Mucosa of stomach (tissue), 1 donor: ENCODE measurements at regions not wholly inside any gene's neighbourhood (a gene's known extent, or its start where the extent isn't known, plus 50 kb on each side); places are given as distances from the start of the nearest gene placed in this dataset.

Experiments
- H3K27me3 ChIP-seq: one replicate; pipeline ENCODE4 v1.7.0; 2013; ENCODE audit warnings: mild to moderate bottlenecking, low read length; ENCODE audit not compliant: control insufficient read depth, insufficient read depth
- H3K36me3 ChIP-seq: one replicate; pipeline ENCODE4 v1.7.0; 2013; ENCODE audit warnings: low read length; ENCODE audit not compliant: control insufficient read depth, insufficient read depth
- H3K4me1 ChIP-seq: one replicate; pipeline ENCODE4 v1.7.0; 2013; ENCODE audit warnings: mild to moderate bottlenecking, low read length; ENCODE audit not compliant: control insufficient read depth, insufficient read depth
- H3K4me3 ChIP-seq: one replicate; pipeline ENCODE4 v1.7.0; 2013; ENCODE audit warnings: low read length
- H3K9ac ChIP-seq: one replicate; pipeline ENCODE4 v1.7.0; 2013; ENCODE audit warnings: mild to moderate bottlenecking, low read length, moderate library complexity
- H3K9me3 ChIP-seq: one replicate; pipeline ENCODE4 v1.7.0; 2013; ENCODE audit warnings: mild to moderate bottlenecking, low read length, moderate library complexity; ENCODE audit not compliant: control insufficient read depth
- donor health status: Pancreatic carcinoma.

- Histone ChIP-seq H3K9me3 (no peaks in the 10 kb centered on the region), H3K4me3 (no peak overlapping the region), H3K36me3 (no peaks in the 10 kb centered on the region), H3K4me1 (no peaks in the 10 kb centered on the region), H3K9ac (no peak overlapping the region), H3K27me3 (no peaks in the 10 kb centered on the region)
These were observed 140.7 kb downstream of the KATNIP start for GRCh38 chr16:27690608-27691007.

- Histone ChIP-seq H3K4me3 (no peak overlapping the region), H3K27me3 (no peaks in the 10 kb centered on the region), H3K9ac (no peak overlapping the region), H3K36me3 (no peaks in the 10 kb centered on the region), H3K9me3 (no peaks in the 10 kb centered on the region), H3K4me1 (no peaks in the 10 kb centered on the region)
These were observed 141.8 kb downstream of the KATNIP start for GRCh38 chr16:27691721-27692120.

GRCh38 chr16:27692576-27692975, 142.6 kb downstream of the KATNIP start:
- Histone ChIP-seq H3K4me1 (no peaks in the 10 kb centered on the region), H3K4me3 (no peak overlapping the region), H3K9ac (no peak overlapping the region), H3K27me3 (no peaks in the 10 kb centered on the region), H3K9me3 (no peaks in the 10 kb centered on the region), H3K36me3 (no peaks in the 10 kb centered on the region)

- H3K9me3 ChIP-seq: no peaks in the 10 kb centered on the region
- peaks cover 3% of the 10 kb centered on the region for H3K36me3 ChIP-seq
- no peaks in the 10 kb centered on the region for H3K27me3 ChIP-seq
- no peak overlapping the region for H3K9ac ChIP-seq
- no peaks in the 10 kb centered on the region for H3K4me1 ChIP-seq
- no peak overlapping the region for H3K4me3 ChIP-seq
These were observed 145.2 kb downstream of the KATNIP start for GRCh38 chr16:27695161-27695560.

GRCh38 chr16:27698266-27698665, 148.3 kb downstream of the KATNIP start:
- Histone ChIP-seq H3K4me3 (no peak overlapping the region), H3K36me3 (peaks cover 3% of the 10 kb centered on the region), H3K9ac (no peak overlapping the region), H3K27me3 (no peaks in the 10 kb centered on the region), H3K9me3 (no peaks in the 10 kb centered on the region), H3K4me1 (no peaks in the 10 kb centered on the region)

- Histone ChIP-seq H3K9me3 (no peaks in the 10 kb centered on the region), H3K27me3 (no peaks in the 10 kb centered on the region), H3K36me3 (peaks cover 3% of the 10 kb centered on the region), H3K9ac (no peak overlapping the region), H3K4me1 (no peaks in the 10 kb centered on the region), H3K4me3 (no peak overlapping the region)
These were observed 148.8 kb downstream of the KATNIP start for GRCh38 chr16:27698746-27699145.

- peaks cover 3% of the 10 kb centered on the region for H3K36me3 ChIP-seq
- no peaks in the 10 kb centered on the region for H3K27me3 ChIP-seq
- no peaks in the 10 kb centered on the region for H3K4me1 ChIP-seq
- no peak overlapping the region for H3K4me3 ChIP-seq
- H3K9ac ChIP-seq: no peak overlapping the region
- no peaks in the 10 kb centered on the region for H3K9me3 ChIP-seq
These were observed 149.6 kb downstream of the KATNIP start for GRCh38 chr16:27699540-27699939.

GRCh38 chr16:27700304-27700995, 150.5 kb downstream of the KATNIP start:
- peaks cover 3% of the 10 kb centered on the region for H3K36me3 ChIP-seq
- H3K9ac ChIP-seq: no peak overlapping the region

GRCh38 chr16:27701381-27701780, 151.4 kb downstream of the KATNIP start:
- H3K9ac ChIP-seq: no peak overlapping the region

More at GRCh38 chr16:27700304-27700995, 150.5 kb downstream of the KATNIP start:
- Histone ChIP-seq H3K9me3 (no peaks in the 10 kb centered on the region), H3K4me3 (no peak overlapping the region), H3K4me1 (no peaks in the 10 kb centered on the region), H3K27me3 (no peaks in the 10 kb centered on the region)

GRCh38 chr16:27703121-27703520, 153.2 kb downstream of the KATNIP start:
- Histone ChIP-seq H3K27me3 (no peaks in the 10 kb centered on the region), H3K36me3 (peaks cover 10% of the 10 kb centered on the region), H3K4me1 (no peaks in the 10 kb centered on the region), H3K9me3 (no peaks in the 10 kb centered on the region), H3K9ac (no peak overlapping the region), H3K4me3 (no peak overlapping the region)

More at GRCh38 chr16:27701381-27701780, 151.4 kb downstream of the KATNIP start:
- H3K36me3 ChIP-seq: peaks cover 3% of the 10 kb centered on the region
- H3K4me1 ChIP-seq: no peaks in the 10 kb centered on the region
- no peaks in the 10 kb centered on the region for H3K9me3 ChIP-seq
- H3K27me3 ChIP-seq: no peaks in the 10 kb centered on the region
- H3K4me3 ChIP-seq: no peak overlapping the region

- no peak overlapping the region for H3K9ac ChIP-seq
- no peaks in the 10 kb centered on the region for H3K9me3 ChIP-seq
These were observed 153.6 kb downstream of the KATNIP start for GRCh38 chr16:27703545-27703944.

GRCh38 chr16:27704252-27704651, 154.3 kb downstream of the KATNIP start:
- H3K27me3 ChIP-seq: no peaks in the 10 kb centered on the region
- no peak overlapping the region for H3K4me3 ChIP-seq
- H3K9ac ChIP-seq: no peak overlapping the region
- no peaks in the 10 kb centered on the region for H3K9me3 ChIP-seq
- no peaks in the 10 kb centered on the region for H3K4me1 ChIP-seq
- H3K36me3 ChIP-seq: peaks cover 9% of the 10 kb centered on the region

More at GRCh38 chr16:27703545-27703944, 153.6 kb downstream of the KATNIP start:
- Histone ChIP-seq H3K27me3 (no peaks in the 10 kb centered on the region), H3K4me1 (no peaks in the 10 kb centered on the region), H3K36me3 (peaks cover 10% of the 10 kb centered on the region), H3K4me3 (no peak overlapping the region)
